ENCODE measurements at regions not wholly inside any gene's neighbourhood (a gene's known extent, or its start where the extent isn't known, plus 50 kb on each side); places are given as distances from the start of the nearest gene placed in this dataset.

GRCh38 chr6:40196135-40196518, 261.9 kb upstream of the MOCS1 start:
- Mint-ChIP-seq H3K9me3 (peaks cover under 1% of the 10 kb centered on the region), H3K27ac (ENCODE audit: low read depth) (no peak overlapping the region), H3K27me3 (peaks cover 2% of the 10 kb centered on the region), H3K36me3 (ENCODE audit: insufficient read depth) (no peaks in the 10 kb centered on the region), H3K4me1 (no peaks in the 10 kb centered on the region), H3K4me3 (no peak overlapping the region)
- ATAC-seq (replicated peaks; ENCODE audit: extremely low read depth, poor library complexity, severe bottlenecking) (no peak), DNase-seq (ENCODE audit: low spot score in 2 of 2) (no peak)

GRCh38 chr6:40195428-40196134, 261.3 kb upstream of the MOCS1 start:
- Mint-ChIP-seq H3K27ac (ENCODE audit: low read depth) (no peak overlapping the region), H3K36me3 (ENCODE audit: insufficient read depth) (no peaks in the 10 kb centered on the region), H3K27me3 (no peaks in the 10 kb centered on the region), H3K4me3 (no peak overlapping the region), H3K4me1 (no peaks in the 10 kb centered on the region), H3K9me3 (no peaks in the 10 kb centered on the region)
- DNase-seq (ENCODE audit: low spot score in 2 of 2) (no peak), ATAC-seq (replicated peaks; ENCODE audit: extremely low read depth, poor library complexity, severe bottlenecking) (no peak)

- H3K27ac Mint-ChIP-seq (ENCODE audit: low read depth): no peak overlapping the region
- no peaks in the 10 kb centered on the region for H3K9me3 Mint-ChIP-seq
- H3K36me3 Mint-ChIP-seq (ENCODE audit: insufficient read depth): peaks cover 2% of the 10 kb centered on the region
- H3K4me3 Mint-ChIP-seq: no peak overlapping the region
- no peak for ATAC-seq (replicated peaks; ENCODE audit: extremely low read depth, poor library complexity, severe bottlenecking)
- no peaks in the 10 kb centered on the region for H3K27me3 Mint-ChIP-seq
- H3K4me1 Mint-ChIP-seq: no peaks in the 10 kb centered on the region
- DNase-seq (ENCODE audit: low spot score in 2 of 2): no peak
These were observed 260.3 kb upstream of the MOCS1 start for GRCh38 chr6:40194447-40195170.

- Mint-ChIP-seq H3K27ac (ENCODE audit: low read depth) (no peak overlapping the region), H3K9me3 (no peaks in the 10 kb centered on the region), H3K36me3 (ENCODE audit: insufficient read depth) (peaks cover 2% of the 10 kb centered on the region)
These were observed 258.3 kb upstream of the MOCS1 start for GRCh38 chr6:40192516-40192915.

GRCh38 chr6:40188931-40189330, 254.7 kb upstream of the MOCS1 start:
- ATAC-seq (replicated peaks; ENCODE audit: extremely low read depth, poor library complexity, severe bottlenecking) (no peak), DNase-seq (ENCODE audit: low spot score in 2 of 2) (no peak)
- H3K27ac Mint-ChIP-seq (ENCODE audit: low read depth): no peak overlapping the region
- H3K27me3 Mint-ChIP-seq: peaks cover 42% of the 10 kb centered on the region
- peaks cover 9% of the 10 kb centered on the region for H3K9me3 Mint-ChIP-seq
- H3K4me1 Mint-ChIP-seq: no peaks in the 10 kb centered on the region
- peaks cover 2% of the 10 kb centered on the region for H3K36me3 Mint-ChIP-seq (ENCODE audit: insufficient read depth)
- no peak overlapping the region for H3K4me3 Mint-ChIP-seq

More at GRCh38 chr6:40192516-40192915, 258.3 kb upstream of the MOCS1 start:
- H3K27me3 Mint-ChIP-seq: peaks cover 7% of the 10 kb centered on the region
- ATAC-seq (replicated peaks; ENCODE audit: extremely low read depth, poor library complexity, severe bottlenecking) (no peak), DNase-seq (ENCODE audit: low spot score in 2 of 2) (no peak)
- no peak overlapping the region for H3K4me3 Mint-ChIP-seq
- no peaks in the 10 kb centered on the region for H3K4me1 Mint-ChIP-seq

- Mint-ChIP-seq H3K4me3 (no peak overlapping the region), H3K27ac (ENCODE audit: low read depth) (no peak overlapping the region), H3K36me3 (ENCODE audit: insufficient read depth) (peaks cover 2% of the 10 kb centered on the region), H3K27me3 (peaks cover 55% of the 10 kb centered on the region), H3K9me3 (peaks cover 22% of the 10 kb centered on the region), H3K4me1 (no peaks in the 10 kb centered on the region)
- DNase-seq (ENCODE audit: low spot score in 2 of 2): no peak
- ATAC-seq (replicated peaks; ENCODE audit: extremely low read depth, poor library complexity, severe bottlenecking): no peak
These were observed 253.4 kb upstream of the MOCS1 start for GRCh38 chr6:40187535-40188144.

- DNase-seq (ENCODE audit: low spot score in 2 of 2) (no peak), ATAC-seq (replicated peaks; ENCODE audit: extremely low read depth, poor library complexity, severe bottlenecking) (no peak)
- Mint-ChIP-seq H3K9me3 (peaks cover 22% of the 10 kb centered on the region), H3K4me1 (no peaks in the 10 kb centered on the region), H3K36me3 (ENCODE audit: insufficient read depth) (peaks cover 2% of the 10 kb centered on the region), H3K27ac (ENCODE audit: low read depth) (no peak overlapping the region), H3K27me3 (peaks cover 61% of the 10 kb centered on the region), H3K4me3 (no peak overlapping the region)
These were observed 251.2 kb upstream of the MOCS1 start for GRCh38 chr6:40185486-40185885.

- peaks cover 70% of the 10 kb centered on the region for H3K27me3 Mint-ChIP-seq
- no peak for ATAC-seq (replicated peaks; ENCODE audit: extremely low read depth, poor library complexity, severe bottlenecking)
- no peaks in the 10 kb centered on the region for H3K4me1 Mint-ChIP-seq
- DNase-seq (ENCODE audit: low spot score in 2 of 2): no peak
- no peaks in the 10 kb centered on the region for H3K36me3 Mint-ChIP-seq (ENCODE audit: insufficient read depth)
- no peak overlapping the region for H3K4me3 Mint-ChIP-seq
- H3K9me3 Mint-ChIP-seq: peaks cover 22% of the 10 kb centered on the region
- H3K27ac Mint-ChIP-seq (ENCODE audit: low read depth): no peak overlapping the region
These were observed 249.6 kb upstream of the MOCS1 start for GRCh38 chr6:40183902-40184301.

- DNase-seq (ENCODE audit: low spot score in 2 of 2) (no peak), ATAC-seq (replicated peaks; ENCODE audit: extremely low read depth, poor library complexity, severe bottlenecking) (no peak)
- Mint-ChIP-seq H3K4me3 (no peak overlapping the region), H3K9me3 (peaks cover 22% of the 10 kb centered on the region), H3K36me3 (ENCODE audit: insufficient read depth) (no peaks in the 10 kb centered on the region), H3K4me1 (no peaks in the 10 kb centered on the region), H3K27ac (ENCODE audit: low read depth) (no peak overlapping the region), H3K27me3 (peaks cover 73% of the 10 kb centered on the region)
These were observed 247.1 kb upstream of the MOCS1 start for GRCh38 chr6:40181367-40181766.

- ATAC-seq (replicated peaks; ENCODE audit: extremely low read depth, poor library complexity, severe bottlenecking) (no peak), DNase-seq (ENCODE audit: low spot score in 2 of 2) (no peak)
- peaks cover 17% of the 10 kb centered on the region for H3K9me3 Mint-ChIP-seq
- H3K4me1 Mint-ChIP-seq: no peaks in the 10 kb centered on the region
- H3K4me3 Mint-ChIP-seq: no peak overlapping the region
- H3K36me3 Mint-ChIP-seq (ENCODE audit: insufficient read depth): no peaks in the 10 kb centered on the region
- H3K27ac Mint-ChIP-seq (ENCODE audit: low read depth): no peak overlapping the region
- peaks cover 73% of the 10 kb centered on the region for H3K27me3 Mint-ChIP-seq
These were observed 246.0 kb upstream of the MOCS1 start for GRCh38 chr6:40180271-40180670.

- DNase-seq (ENCODE audit: low spot score in 2 of 2) (no peak), ATAC-seq (replicated peaks; ENCODE audit: extremely low read depth, poor library complexity, severe bottlenecking) (no peak)
- Mint-ChIP-seq H3K4me3 (no peak overlapping the region), H3K27me3 (peaks cover 68% of the 10 kb centered on the region), H3K27ac (ENCODE audit: low read depth) (no peak overlapping the region), H3K9me3 (peaks cover 17% of the 10 kb centered on the region), H3K4me1 (no peaks in the 10 kb centered on the region), H3K36me3 (ENCODE audit: insufficient read depth) (no peaks in the 10 kb centered on the region)
These were observed 245.2 kb upstream of the MOCS1 start for GRCh38 chr6:40179496-40179895.

GRCh38 chr6:40177598-40177997, 243.3 kb upstream of the MOCS1 start:
- Mint-ChIP-seq H3K9me3 (no peaks in the 10 kb centered on the region), H3K4me1 (no peaks in the 10 kb centered on the region), H3K36me3 (ENCODE audit: insufficient read depth) (no peaks in the 10 kb centered on the region), H3K27ac (ENCODE audit: low read depth) (no peak overlapping the region), H3K27me3 (peaks cover 49% of the 10 kb centered on the region), H3K4me3 (no peak overlapping the region)
- DNase-seq (ENCODE audit: low spot score in 2 of 2) (no peak), ATAC-seq (replicated peaks; ENCODE audit: extremely low read depth, poor library complexity, severe bottlenecking) (no peak)

GRCh38 chr6:40176152-40176551, 241.9 kb upstream of the MOCS1 start:
- no peak overlapping the region for H3K4me3 Mint-ChIP-seq
- H3K27me3 Mint-ChIP-seq: peaks cover 55% of the 10 kb centered on the region
- no peak for DNase-seq (ENCODE audit: low spot score in 2 of 2)
- no peaks in the 10 kb centered on the region for H3K4me1 Mint-ChIP-seq
- H3K36me3 Mint-ChIP-seq (ENCODE audit: insufficient read depth): no peaks in the 10 kb centered on the region
- ATAC-seq (replicated peaks; ENCODE audit: extremely low read depth, poor library complexity, severe bottlenecking): no peak
- no peaks in the 10 kb centered on the region for H3K9me3 Mint-ChIP-seq
- no peak overlapping the region for H3K27ac Mint-ChIP-seq (ENCODE audit: low read depth)
